Skeletal muscle cell (primary cell): ENCODE measurements at regions not wholly inside any gene's neighbourhood (a gene's known extent, or its start where the extent isn't known, plus 50 kb on each side); places are given as distances from the start of the nearest gene placed in this dataset.

Experiments
- DNase-seq: peaks from one replicate; pipeline ENCODE4 v3.0.0-alpha.2; 2010; ENCODE audit warnings: low read depth
- H3K4me3 ChIP-seq: 2 replicates; pipeline ENCODE4 v1.5.1; 2011; ENCODE audit warnings: low read depth, mild to moderate bottlenecking, control low read depth, low read length, moderate library complexity

DNA sequence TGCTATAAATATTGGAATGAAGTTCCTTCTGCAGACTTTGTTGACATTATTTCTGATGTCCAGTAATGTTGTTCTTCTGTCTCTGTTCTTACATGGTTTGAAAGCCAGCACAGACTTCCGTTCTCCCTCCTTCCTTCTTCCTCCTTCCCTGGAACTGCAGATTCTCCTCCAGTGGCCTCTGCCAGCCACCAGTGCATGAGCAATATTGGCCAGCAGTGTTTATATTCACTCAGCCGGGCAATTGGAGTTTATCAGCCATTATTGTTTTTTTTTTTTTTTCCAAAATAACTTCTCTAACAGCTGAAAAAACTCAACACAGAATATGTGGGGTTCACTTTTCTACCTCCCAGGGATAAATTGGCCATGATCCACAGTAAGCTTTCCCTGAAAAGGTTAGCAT is 86.8 kb downstream of the ADCYAP1 start:
- DNase-seq, result no peak
- no peak overlapping the region for H3K4me3 ChIP-seq

GRCh38 chr18:993560-993959 is 88.9 kb downstream of the ADCYAP1 start:
- H3K4me3 ChIP-seq, result no peak overlapping the region
- no peak for DNase-seq

GRCh38 chr18:995629-996028 is 91.0 kb downstream of the ADCYAP1 start:
- peak; percentile 68 for DNase-seq

GRCh38 chr18:997499-997898 is 92.8 kb downstream of the ADCYAP1 start:
- no peak for DNase-seq
- no peak overlapping the region for H3K4me3 ChIP-seq

More at GRCh38 chr18:995629-996028, 91.0 kb downstream of the ADCYAP1 start:
- H3K4me3 ChIP-seq, result no peak overlapping the region

DNA sequence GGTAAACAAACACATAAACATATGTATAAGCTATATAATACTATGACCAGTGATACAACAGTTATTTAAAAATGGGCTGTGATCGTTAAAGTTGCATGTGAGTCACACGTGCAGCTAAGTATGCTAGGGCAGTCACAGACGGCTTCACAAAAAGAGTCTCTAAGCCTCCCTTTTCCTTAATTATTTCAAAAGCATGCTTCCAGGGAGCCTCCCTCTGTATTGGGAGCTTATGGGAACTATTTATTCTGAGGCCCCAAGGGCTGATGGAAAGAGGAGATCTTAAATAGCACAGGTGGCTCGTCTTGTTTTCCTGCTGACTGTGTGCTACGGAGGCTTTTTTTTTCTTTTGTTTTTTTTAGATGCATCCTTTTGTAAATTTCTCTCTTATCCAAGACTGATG is 94.3 kb downstream of the ADCYAP1 start:
- no peak for DNase-seq
- H3K4me3 ChIP-seq, result no peak overlapping the region

GRCh38 chr18:1002653-1003178 is 98.0 kb downstream of the ADCYAP1 start:
- H3K4me3 ChIP-seq, result no peak overlapping the region
- DNase-seq, result no peak

DNA sequence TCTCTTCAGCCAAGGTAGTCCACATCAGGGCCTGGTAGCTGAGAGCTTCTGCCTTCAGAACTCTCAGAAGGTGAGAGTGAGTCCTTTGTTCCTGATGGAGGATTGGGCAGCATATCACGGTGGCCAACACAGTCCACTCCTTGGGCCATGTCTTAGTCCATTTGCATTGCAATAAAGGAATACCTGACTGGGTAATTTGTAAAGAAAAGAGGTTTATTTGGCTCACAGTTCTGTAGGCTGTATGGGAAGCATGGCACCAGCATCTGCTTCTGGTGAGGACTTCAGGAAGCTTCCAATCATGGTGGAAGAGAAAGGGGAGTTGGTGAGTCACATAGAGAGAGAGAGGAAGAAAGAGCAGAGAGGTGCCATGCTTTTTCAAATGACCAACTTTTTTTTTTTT is 98.8 kb downstream of the ADCYAP1 start:
- H3K4me3 ChIP-seq, result no peak overlapping the region

GRCh38 chr18:1006304-1006703 is 101.6 kb downstream of the ADCYAP1 start:
- no peak for DNase-seq
- no peak overlapping the region for H3K4me3 ChIP-seq

More for the DNA sequence above, 98.8 kb downstream of the ADCYAP1 start:
- no peak for DNase-seq

GRCh38 chr18:1006965-1007364 is 102.3 kb downstream of the ADCYAP1 start:
- no peak overlapping the region for H3K4me3 ChIP-seq
- DNase-seq, result no peak

DNA sequence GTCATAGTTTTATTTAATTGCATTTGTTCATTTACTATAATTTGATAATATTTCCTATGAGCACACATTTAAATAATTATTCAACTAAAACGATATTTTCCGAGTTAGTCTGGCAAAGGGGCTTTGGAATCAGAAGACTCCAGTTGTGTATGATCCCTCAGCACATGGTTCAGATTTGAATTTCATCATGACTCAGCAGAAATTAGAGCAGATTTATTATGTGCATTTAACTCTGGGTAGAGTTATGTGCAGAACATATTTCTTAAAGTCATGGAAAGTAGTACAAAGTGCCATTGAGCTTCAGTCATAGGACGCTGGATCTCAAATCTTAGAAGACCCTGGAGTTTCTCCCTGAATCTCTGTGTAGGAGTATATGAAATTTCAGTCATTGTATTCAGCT is 106.7 kb downstream of the ADCYAP1 start:
- no peak for DNase-seq
- no peak overlapping the region for H3K4me3 ChIP-seq

DNA sequence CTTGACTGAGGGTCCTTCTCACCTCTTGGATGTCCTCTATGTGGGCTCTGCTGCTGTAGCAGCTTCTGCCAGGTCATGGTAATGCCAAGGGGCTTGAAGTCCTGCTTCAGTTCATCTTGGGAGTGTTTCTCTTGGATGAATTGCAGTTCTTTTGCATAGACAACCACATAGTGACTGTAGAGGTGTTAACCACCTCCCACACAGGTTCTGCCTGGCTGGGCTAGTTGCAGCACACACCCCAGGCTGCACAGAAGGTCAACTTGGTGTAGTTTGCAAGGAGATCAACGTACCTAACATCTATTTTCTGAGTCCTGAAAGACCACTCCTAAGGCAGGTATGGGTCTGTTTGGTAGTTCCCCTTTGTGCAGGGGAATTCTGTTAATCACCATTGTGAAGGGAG is 108.1 kb downstream of the ADCYAP1 start:
- DNase-seq, result no peak
- H3K4me3 ChIP-seq, result no peak overlapping the region

DNA sequence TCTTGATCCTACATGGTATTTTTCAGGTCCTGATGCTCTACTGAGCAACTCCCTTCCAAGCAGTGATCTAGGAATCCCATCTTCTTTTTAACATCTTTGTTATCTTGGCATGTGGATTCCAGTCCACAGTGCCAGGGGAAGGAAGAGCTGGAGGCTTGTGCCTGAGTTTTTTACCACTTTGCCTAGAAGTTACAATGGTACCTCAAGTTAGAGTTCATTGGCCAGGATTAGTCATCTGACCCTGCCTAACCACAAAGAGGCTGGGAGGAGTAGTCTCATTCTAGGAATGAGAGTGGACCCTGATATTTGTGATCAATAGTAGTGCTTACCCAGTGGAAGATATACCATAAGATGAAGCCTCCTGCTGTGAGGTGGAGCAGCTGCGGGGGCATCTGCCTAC is 109.3 kb downstream of the ADCYAP1 start:
- H3K4me3 ChIP-seq, result no peak overlapping the region
- DNase-seq, result no peak

DNA sequence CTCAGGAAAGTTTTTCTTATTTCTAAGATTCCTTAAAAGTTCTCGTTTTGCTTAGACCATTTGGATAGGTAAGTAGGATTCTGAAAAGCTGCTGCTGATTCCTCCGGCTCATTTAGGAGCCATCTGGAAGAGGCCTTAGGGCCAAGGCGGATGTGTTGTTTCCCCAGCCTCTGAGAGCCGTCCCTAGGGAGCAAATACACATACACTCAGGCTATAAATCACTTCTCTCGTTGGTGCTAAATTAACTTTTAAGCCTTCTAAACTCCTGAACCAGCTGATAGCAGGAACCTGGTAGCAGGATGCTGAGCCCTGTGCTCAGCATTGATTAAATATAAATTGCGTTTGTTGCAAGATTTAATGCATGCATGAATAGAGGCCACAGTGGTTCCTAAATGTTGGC is 109.8 kb downstream of the ADCYAP1 start:
- DNase-seq, result peak; percentile 14
- H3K4me3 ChIP-seq, result no peak overlapping the region

DNA sequence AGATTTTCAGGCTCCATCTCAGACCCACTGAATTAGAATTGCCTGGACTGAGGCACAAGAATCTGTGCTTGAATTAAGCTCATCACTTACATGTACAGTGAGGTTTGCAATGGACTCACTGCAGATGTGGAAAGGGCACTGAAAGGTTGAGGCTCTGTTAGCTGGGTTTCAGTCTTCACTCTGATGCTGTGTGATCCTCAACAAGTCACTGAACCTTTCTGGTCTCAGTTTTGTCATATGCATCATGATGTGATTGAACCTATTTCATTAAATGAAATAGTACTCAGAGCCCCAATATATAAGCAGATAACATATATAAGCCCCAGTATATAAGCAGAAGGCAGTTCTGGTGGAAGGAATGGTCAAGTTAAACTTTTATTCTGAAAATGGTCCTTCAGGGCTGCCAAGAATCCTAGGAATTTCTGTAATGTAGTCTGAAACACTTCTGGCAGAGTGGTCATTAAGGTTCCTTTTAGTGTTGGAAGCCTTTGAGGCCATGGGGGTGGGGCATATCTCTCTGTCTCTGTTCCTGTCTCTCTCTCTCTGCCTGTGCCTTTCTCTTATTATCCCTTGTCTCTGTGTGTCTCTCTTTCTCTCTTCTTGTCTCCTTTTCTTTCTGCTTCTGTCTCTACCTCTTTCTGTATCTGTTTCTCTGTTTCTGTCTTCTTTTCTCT is 110.4 kb downstream of the ADCYAP1 start:
- no peak for DNase-seq
- H3K4me3 ChIP-seq, result no peak overlapping the region

GRCh38 chr18:1015777-1016176 is 111.1 kb downstream of the ADCYAP1 start:
- DNase-seq, result no peak
- H3K4me3 ChIP-seq, result no peak overlapping the region

GRCh38 chr18:1017227-1018058 is 112.8 kb downstream of the ADCYAP1 start:
- DNase-seq, result no peak

DNA sequence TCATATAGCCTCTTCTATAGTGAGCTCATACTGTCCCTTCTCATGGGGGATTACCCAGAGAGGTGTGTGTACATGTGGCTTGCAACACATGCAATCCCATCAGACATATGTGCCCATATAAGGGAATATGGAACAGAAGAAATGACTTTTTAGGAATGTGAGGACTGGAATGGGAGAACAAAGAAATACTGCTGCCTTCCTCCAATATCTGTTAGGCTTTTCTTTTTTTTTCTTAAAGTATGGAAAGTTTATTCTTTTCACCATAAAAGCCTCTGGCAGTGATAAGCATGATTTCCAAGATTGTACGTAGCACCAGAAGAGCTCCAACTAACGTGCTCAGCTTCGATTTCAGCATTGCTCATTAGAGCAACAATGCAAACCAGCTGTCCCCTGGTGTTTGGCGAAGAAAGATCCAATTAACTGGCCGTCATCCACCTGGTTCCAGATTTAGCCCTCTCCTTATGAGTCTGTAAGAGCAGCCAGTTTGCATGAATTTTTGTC is 113.6 kb downstream of the ADCYAP1 start:
- H3K4me3 ChIP-seq, result no peak overlapping the region
- DNase-seq, result peak; percentile 33

More at GRCh38 chr18:1017227-1018058, 112.8 kb downstream of the ADCYAP1 start:
- H3K4me3 ChIP-seq, result no peak overlapping the region

DNA sequence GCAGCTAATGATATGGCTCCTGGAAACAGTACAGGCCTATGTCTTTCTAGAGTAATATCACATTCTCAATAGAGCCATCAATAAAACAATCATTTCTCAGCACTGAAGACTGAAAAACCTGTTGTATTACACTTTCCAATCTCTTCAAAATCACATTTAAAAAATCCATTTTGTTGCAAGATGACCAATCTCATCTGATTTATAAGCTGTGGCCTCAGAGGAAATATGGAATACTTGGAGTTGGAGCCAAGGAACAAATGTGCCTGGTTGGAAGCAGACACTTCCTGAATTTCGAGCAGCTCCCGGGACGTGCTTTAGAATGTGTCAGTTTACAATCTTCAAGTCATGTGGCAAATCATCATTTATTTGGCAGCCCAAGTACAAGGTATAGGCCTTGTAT is 114.5 kb downstream of the ADCYAP1 start:
- no peak overlapping the region for H3K4me3 ChIP-seq
- no peak for DNase-seq

DNA sequence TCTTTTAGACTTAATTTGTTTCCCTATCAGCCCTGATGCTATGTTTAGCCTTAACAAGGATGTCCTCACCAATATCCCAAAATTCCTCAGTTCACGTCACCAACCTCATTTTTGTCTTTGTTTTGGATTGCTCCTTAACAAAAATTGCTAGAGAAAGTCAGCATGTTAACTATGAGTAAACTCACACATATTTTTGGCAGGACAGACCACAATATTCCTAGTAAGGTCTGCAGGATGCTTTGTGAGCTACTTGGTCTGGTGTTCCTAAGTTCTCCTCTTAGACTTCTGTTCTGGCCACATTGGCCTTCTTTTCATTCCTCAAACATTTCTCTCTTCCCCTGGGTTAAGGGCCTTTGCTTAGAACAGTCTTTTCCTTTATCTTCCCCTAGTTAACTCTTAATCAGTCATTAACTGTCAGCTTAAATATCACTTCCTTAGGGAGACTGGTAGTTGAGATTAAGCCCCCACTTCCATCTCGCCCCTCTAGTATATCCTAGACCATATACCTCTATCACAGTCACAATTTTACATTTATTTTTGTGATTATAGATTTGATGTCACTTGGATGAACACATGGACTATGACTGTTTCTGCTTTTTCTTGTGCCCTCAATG is 116.2 kb downstream of the ADCYAP1 start:
- no peak overlapping the region for H3K4me3 ChIP-seq
- no peak for DNase-seq

DNA sequence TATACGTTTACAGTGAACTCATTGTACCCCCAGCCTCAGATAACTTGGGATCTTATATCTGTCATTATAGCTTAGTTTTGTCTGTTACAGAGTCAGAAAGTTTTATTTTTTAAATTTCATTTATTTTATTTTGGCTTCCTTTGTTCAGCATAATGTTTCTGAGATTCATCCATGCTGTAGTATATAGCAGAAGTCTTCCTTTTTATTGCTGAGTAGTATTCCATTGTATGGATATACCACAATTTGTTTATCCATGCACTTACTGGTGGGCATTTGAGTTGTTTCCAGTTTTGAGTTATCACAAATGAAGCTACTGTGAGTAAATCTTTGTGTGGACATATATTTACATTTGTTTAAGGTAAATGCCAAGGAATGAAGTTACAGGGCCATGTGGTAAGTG is 122.3 kb downstream of the ADCYAP1 start:
- H3K4me3 ChIP-seq, result no peak overlapping the region
- DNase-seq, result no peak
